Neural crest cell (in vitro differentiated cells): ENCODE measurements at regions not wholly inside any gene's neighbourhood (a gene's known extent, or its start where the extent isn't known, plus 50 kb on each side); places are given as distances from the start of the nearest gene placed in this dataset.
"Not testable (repeated sequence)": the region's sequence is repeated elsewhere in the genome, so short reads cannot be mapped to it uniquely, and the experiment has no call there.

Source experiments
- DNase-seq: peaks from one replicate; pipeline ENCODE4 v3.0.0; 2021; ENCODE audit warnings: low read depth, mixed read lengths, low spot score
- H3K27ac Mint-ChIP-seq: one replicate; pipeline ENCODE4 v1.8.0; 2021; ENCODE audit warnings: mild to moderate bottlenecking, mixed read lengths; ENCODE audit not compliant: unreplicated experiment
- H3K27me3 Mint-ChIP-seq: 2 replicates; pipeline ENCODE4 v1.8.0; 2021; ENCODE audit warnings: low read depth, mild to moderate bottlenecking, mixed read lengths
- H3K36me3 Mint-ChIP-seq: 2 replicates; pipeline ENCODE4 v1.8.0; 2021; ENCODE audit warnings: low read depth, mild to moderate bottlenecking, mixed read lengths
- H3K4me1 Mint-ChIP-seq: 2 replicates; pipeline ENCODE4 v1.8.0; 2021; ENCODE audit warnings: mixed read lengths
- H3K4me3 Mint-ChIP-seq: one replicate; pipeline ENCODE4 v1.8.0; 2021; ENCODE audit warnings: mild to moderate bottlenecking, mixed read lengths
- H3K9me3 Mint-ChIP-seq: 2 replicates; pipeline ENCODE4 v1.8.0; 2021; ENCODE audit warnings: mixed read lengths
- CTCF ChIP-seq: fragments of 200-600 bp; sonication (generic); conservative IDR thresholded peaks from 2 replicates; pipeline ENCODE4 v1.5.0; 2021; ENCODE audit warnings: antibody characterized with exemption, mild to moderate bottlenecking

GRCh38 chr4:134935320-134935719 is 733.7 kb upstream of the PABPC4L start:
- Mint-ChIP-seq H3K27me3 (no peaks in the 10 kb centered on the region), H3K4me1 (peaks cover 4% of the 10 kb centered on the region), H3K4me3 (no peak overlapping the region), H3K36me3 (no peaks in the 10 kb centered on the region), H3K9me3 (no peaks in the 10 kb centered on the region), H3K27ac (no peak overlapping the region)
- DNase-seq, result peak; percentile 37
- peak; percentile 61 for TF ChIP-seq CTCF

- Mint-ChIP-seq H3K27ac (no peak overlapping the region), H3K36me3 (no peaks in the 10 kb centered on the region), H3K4me3 (no peak overlapping the region), H3K27me3 (no peaks in the 10 kb centered on the region), H3K4me1 (peaks cover 4% of the 10 kb centered on the region), H3K9me3 (no peaks in the 10 kb centered on the region)
- no peak for DNase-seq
- no peak for TF ChIP-seq CTCF
These were observed 732.6 kb upstream of the PABPC4L start for GRCh38 chr4:134934036-134934808.

- DNase-seq, result no peak
- no peak overlapping the region for H3K4me3 Mint-ChIP-seq
- peaks cover 4% of the 10 kb centered on the region for H3K4me1 Mint-ChIP-seq
- no peak overlapping the region for H3K27ac Mint-ChIP-seq
- no peaks in the 10 kb centered on the region for H3K36me3 Mint-ChIP-seq
- TF ChIP-seq CTCF, result no peak
- peaks cover 9% of the 10 kb centered on the region for H3K9me3 Mint-ChIP-seq
- no peaks in the 10 kb centered on the region for H3K27me3 Mint-ChIP-seq
These were observed 713.8 kb upstream of the PABPC4L start for GRCh38 chr4:134915355-134915754.

GRCh38 chr4:134914250-134914649 is 712.7 kb upstream of the PABPC4L start:
- not testable (repeated sequence) for H3K36me3 Mint-ChIP-seq, DNase-seq, H3K4me1 Mint-ChIP-seq, H3K27ac Mint-ChIP-seq, H3K4me3 Mint-ChIP-seq, H3K27me3 Mint-ChIP-seq, H3K9me3 Mint-ChIP-seq

GRCh38 chr4:134911941-134912340 is 710.4 kb upstream of the PABPC4L start:
- peaks cover 5% of the 10 kb centered on the region for H3K9me3 Mint-ChIP-seq
- no peak overlapping the region for H3K27ac Mint-ChIP-seq
- DNase-seq, result no peak
- H3K4me1 Mint-ChIP-seq, result peaks cover 4% of the 10 kb centered on the region
- no peak overlapping the region for H3K4me3 Mint-ChIP-seq
- no peaks in the 10 kb centered on the region for H3K36me3 Mint-ChIP-seq
- no peak for TF ChIP-seq CTCF
- H3K27me3 Mint-ChIP-seq, result no peaks in the 10 kb centered on the region

GRCh38 chr4:134906404-134907023 is 704.9 kb upstream of the PABPC4L start:
- Mint-ChIP-seq H3K4me3 (no peak overlapping the region), H3K27me3 (no peaks in the 10 kb centered on the region), H3K36me3 (no peaks in the 10 kb centered on the region), H3K9me3 (no peaks in the 10 kb centered on the region), H3K4me1 (no peaks in the 10 kb centered on the region), H3K27ac (no peak overlapping the region)
- TF ChIP-seq CTCF, result peak; percentile 71
- DNase-seq, result peak; percentile 6
